ENCODE measurements at regions not wholly inside any gene's neighbourhood (a gene's known extent, or its start where the extent isn't known, plus 50 kb on each side); places are given as distances from the start of the nearest gene placed in this dataset.
"Not testable (repeated sequence)": the region's sequence is repeated elsewhere in the genome, so short reads cannot be mapped to it uniquely, and the experiment has no call there.

GRCh38 chr1:851841-852240, 71.9 kb upstream of the SAMD11 start:
- H3K56ac ChIP-seq (replicated peaks; ENCODE audit: insufficient read length, low read depth, low read length); FAIRE-seq; H2BK120ac ChIP-seq (replicated peaks; ENCODE audit: low read depth, low read length); H3K9ac ChIP-seq (replicated peaks in 1 of 4; ENCODE audit: extremely low read depth in 1 of 4, low read depth in 3 of 4, low read length in 3 of 4); H3K14ac ChIP-seq (ENCODE audit: insufficient read length); H4K8ac ChIP-seq (ENCODE audit: extremely low read depth, insufficient read depth, low read length); H4K5ac ChIP-seq (ENCODE audit: insufficient read length, low read depth, low read length); CTCF ChIA-PET (ENCODE audit: partially characterized antibody); H4K20me1 ChIP-seq (replicated peaks in 1 of 2; ENCODE audit: control insufficient read depth in 1 of 2, insufficient read depth in 2 of 2, low read length in 2 of 2); H3K79me1 ChIP-seq (ENCODE audit: low read depth, low read length); H3K4me2 ChIP-seq (ENCODE audit: insufficient read depth in 1 of 2, low read depth in 2 of 2, low read length in 2 of 2); H4K91ac ChIP-seq (replicated peaks; ENCODE audit: insufficient read length, low read length); DNase-seq (ENCODE audit: low read depth in 1 of 2, low spot score in 2 of 2); H3K79me2 ChIP-seq (ENCODE audit: control insufficient read depth in 1 of 2, insufficient read depth in 2 of 2, low read length in 2 of 2); H3K27ac ChIP-seq (ENCODE audit: low read depth, low read length); H2AFZ ChIP-seq (ENCODE audit: low read length); H3K4ac ChIP-seq (replicated peaks; ENCODE audit: insufficient read length, low read depth, low read length); H3K9me3 ChIP-seq (ENCODE audit: insufficient read depth in 2 of 2, low read depth in 1 of 2, low read length in 1 of 2); H2BK5ac ChIP-seq (ENCODE audit: low read depth, low read length); H3K4me1 ChIP-seq (replicated peaks in 1 of 4; ENCODE audit: control insufficient read depth in 3 of 4, insufficient read depth in 4 of 4, low read length in 3 of 4); H3K23ac ChIP-seq (ENCODE audit: insufficient read length); H2AK5ac ChIP-seq (ENCODE audit: low read depth, low read length); H3K4me3 ChIP-seq (ENCODE audit: extremely low read depth in 1 of 4, insufficient read depth in 2 of 4, low read depth in 3 of 4, low read length in 4 of 4); H2BK15ac ChIP-seq (ENCODE audit: low read length); POLR2A ChIA-PET (ENCODE audit: partially characterized antibody); H3K18ac ChIP-seq (ENCODE audit: extremely low read depth, low read length); H3K36me3 ChIP-seq (ENCODE audit: control insufficient read depth in 2 of 4, insufficient read depth in 4 of 4, low read length in 3 of 4); H3K23me2 ChIP-seq (ENCODE audit: low read depth, low read length); H3K27me3 ChIP-seq (replicated peaks in 1 of 4; ENCODE audit: control insufficient read depth in 3 of 4, extremely low read depth in 1 of 4, insufficient read depth in 3 of 4, low read length in 3 of 4); H2BK12ac ChIP-seq (ENCODE audit: low read depth, low read length); H2BK20ac ChIP-seq (ENCODE audit: low read length): not testable (repeated sequence)
- WGBS, 2 experiments (ENCODE audit: extremely low coverage in 1 of 2, insufficient coverage in 1 of 2, insufficient read length in 1 of 2, insufficient replicate concordance in 2 of 2, low coverage in 1 of 2, low lambda C conversion rate in 2 of 2, missing lambda C conversion rate in 1 of 2), result 84% methylated on average over 8 of the region's 9 CpGs; no CpG with 5 or more reads in 1 of the 2 experiments

GRCh38 chr1:855202-855981, 68.3 kb upstream of the SAMD11 start:
- FAIRE-seq; H2BK120ac ChIP-seq (replicated peaks; ENCODE audit: low read depth, low read length); H3K23ac ChIP-seq (ENCODE audit: insufficient read length); H3K9ac ChIP-seq (replicated peaks in 1 of 4; ENCODE audit: extremely low read depth in 1 of 4, low read depth in 3 of 4, low read length in 3 of 4); H3K23me2 ChIP-seq (ENCODE audit: low read depth, low read length); H3K56ac ChIP-seq (replicated peaks; ENCODE audit: insufficient read length, low read depth, low read length); DNase-seq (ENCODE audit: low read depth in 1 of 2, low spot score in 2 of 2); H3K18ac ChIP-seq (ENCODE audit: extremely low read depth, low read length); H3K4me3 ChIP-seq (ENCODE audit: extremely low read depth in 1 of 4, insufficient read depth in 2 of 4, low read depth in 3 of 4, low read length in 4 of 4); H3K4me1 ChIP-seq (replicated peaks in 1 of 4; ENCODE audit: control insufficient read depth in 3 of 4, insufficient read depth in 4 of 4, low read length in 3 of 4); H3K36me3 ChIP-seq (ENCODE audit: control insufficient read depth in 2 of 4, insufficient read depth in 4 of 4, low read length in 3 of 4); H3K27ac ChIP-seq (ENCODE audit: low read depth, low read length); H4K8ac ChIP-seq (ENCODE audit: extremely low read depth, insufficient read depth, low read length); POLR2A ChIA-PET (ENCODE audit: partially characterized antibody); H4K20me1 ChIP-seq (replicated peaks in 1 of 2; ENCODE audit: control insufficient read depth in 1 of 2, insufficient read depth in 2 of 2, low read length in 2 of 2); H2AFZ ChIP-seq (ENCODE audit: low read length); H2BK12ac ChIP-seq (ENCODE audit: low read depth, low read length); H2AK5ac ChIP-seq (ENCODE audit: low read depth, low read length); H3K4me2 ChIP-seq (ENCODE audit: insufficient read depth in 1 of 2, low read depth in 2 of 2, low read length in 2 of 2); H3K27me3 ChIP-seq (replicated peaks in 1 of 4; ENCODE audit: control insufficient read depth in 3 of 4, extremely low read depth in 1 of 4, insufficient read depth in 3 of 4, low read length in 3 of 4); H2BK20ac ChIP-seq (ENCODE audit: low read length); H3K14ac ChIP-seq (ENCODE audit: insufficient read length); H3K79me2 ChIP-seq (ENCODE audit: control insufficient read depth in 1 of 2, insufficient read depth in 2 of 2, low read length in 2 of 2); H3K4ac ChIP-seq (replicated peaks; ENCODE audit: insufficient read length, low read depth, low read length); H2BK5ac ChIP-seq (ENCODE audit: low read depth, low read length); H2BK15ac ChIP-seq (ENCODE audit: low read length); H4K5ac ChIP-seq (ENCODE audit: insufficient read length, low read depth, low read length); H3K9me3 ChIP-seq (ENCODE audit: insufficient read depth in 2 of 2, low read depth in 1 of 2, low read length in 1 of 2); H4K91ac ChIP-seq (replicated peaks; ENCODE audit: insufficient read length, low read length); CTCF ChIA-PET (ENCODE audit: partially characterized antibody); H3K79me1 ChIP-seq (ENCODE audit: low read depth, low read length): not testable (repeated sequence)
- 87% methylated on average over 16 of the region's 16 CpGs; no CpG with 5 or more reads in 1 of the 2 experiments for WGBS, 2 experiments (ENCODE audit: extremely low coverage in 1 of 2, insufficient coverage in 1 of 2, insufficient read length in 1 of 2, insufficient replicate concordance in 2 of 2, low coverage in 1 of 2, low lambda C conversion rate in 2 of 2, missing lambda C conversion rate in 1 of 2)

All from H1 (cell line).